IPS DF 6.9 (cell line): ENCODE measurements at regions not wholly inside any gene's neighbourhood (a gene's known extent, or its start where the extent isn't known, plus 50 kb on each side); places are given as distances from the start of the nearest gene placed in this dataset.
A peak's percentile ranks its signal among the peaks of the same experiment; 100 is the strongest.

Experiments used
- DNase-seq: peaks from one replicate; pipeline ENCODE4 v3.0.0-alpha.2; 2013; ENCODE audit warnings: low read depth, low spot score
- H3K27ac ChIP-seq: one replicate; pipeline ENCODE4 v1.5.1; 2013; ENCODE audit warnings: low read length, control low read depth
- H3K27me3 ChIP-seq: 2 replicates; pipeline ENCODE4 v1.6.1; 2013; ENCODE audit warnings: mild to moderate bottlenecking, low read length; ENCODE audit not compliant: control insufficient read depth, insufficient read depth
- H3K36me3 ChIP-seq: 2 replicates; pipeline ENCODE4 v1.6.1; 2013; ENCODE audit warnings: low read length; ENCODE audit not compliant: control insufficient read depth, insufficient read depth
- H3K4me1 ChIP-seq: 2 replicates; pipeline ENCODE4 v1.6.1; 2013; ENCODE audit warnings: low read length; ENCODE audit not compliant: control insufficient read depth, insufficient read depth
- H3K4me3 ChIP-seq: 2 replicates; pipeline ENCODE4 v1.5.1; 2013; ENCODE audit warnings: mild to moderate bottlenecking, low read length
- H3K9me3 ChIP-seq: 2 replicates; pipeline ENCODE4 v1.6.1; 2013; ENCODE audit warnings: low read length, inconsistent platforms; ENCODE audit not compliant: control insufficient read depth, insufficient read depth
- WGBS: extraction: QIAGEN DNeasy Blood & Tissue Kit; methylation state at CpG from one replicate; pipeline ENCODE4 v1.1.7; 2013; ENCODE audit warnings: mixed read lengths, missing lambda C conversion rate; ENCODE audit not compliant: insufficient read length, insufficient coverage; 5-methylcytosine and 5-hydroxymethylcytosine counted together

DNA sequence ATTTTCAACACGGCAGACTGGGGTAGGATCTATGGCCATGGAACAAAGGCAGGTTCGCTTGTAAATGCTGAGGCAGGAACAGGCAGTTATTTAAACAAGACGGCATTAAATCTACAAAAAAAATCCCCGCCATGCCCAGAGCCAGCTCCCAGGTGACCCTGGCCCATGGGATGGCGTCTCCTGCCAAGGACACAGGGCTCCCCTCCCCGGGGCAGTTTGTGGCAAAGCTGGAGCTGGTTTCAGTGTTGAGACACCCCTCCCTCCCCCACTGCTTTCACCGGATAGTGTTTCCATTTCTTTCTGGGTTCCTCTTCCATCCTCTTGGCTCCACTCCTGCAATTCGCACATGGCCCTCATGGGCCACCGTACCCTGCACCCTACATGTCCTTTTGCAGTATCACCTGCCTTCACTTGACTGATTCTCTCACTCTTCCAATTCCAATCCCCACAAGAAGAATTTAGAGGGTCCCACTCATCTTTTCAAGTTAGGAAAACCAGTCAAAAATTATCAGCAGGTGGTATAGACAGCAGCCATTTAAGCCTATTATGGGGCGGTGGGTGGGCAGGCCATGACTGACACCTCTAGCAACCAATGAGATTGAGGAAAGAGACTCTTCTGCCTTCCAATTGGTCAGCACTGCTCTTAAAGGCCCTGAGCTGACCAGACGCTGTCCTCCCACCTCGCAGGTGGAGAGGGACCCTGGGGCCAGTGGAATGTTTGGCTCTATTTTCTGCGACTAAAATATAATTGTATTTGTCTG, 52.0 kb downstream of the OLIG1 start:
- Histone ChIP-seq H3K4me3 (no peak overlapping the region), H3K9me3 (no peaks in the 10 kb centered on the region), H3K27ac (no peak overlapping the region), H3K4me1 (peaks cover 1% of the 10 kb centered on the region; the same call in 1 of the 2 replicates), H3K27me3 (no peaks in the 10 kb centered on the region), H3K36me3 (no peaks in the 10 kb centered on the region)
- no CpG with 5 or more reads among the region's 13 CpGs for WGBS
- no peak for DNase-seq

DNA sequence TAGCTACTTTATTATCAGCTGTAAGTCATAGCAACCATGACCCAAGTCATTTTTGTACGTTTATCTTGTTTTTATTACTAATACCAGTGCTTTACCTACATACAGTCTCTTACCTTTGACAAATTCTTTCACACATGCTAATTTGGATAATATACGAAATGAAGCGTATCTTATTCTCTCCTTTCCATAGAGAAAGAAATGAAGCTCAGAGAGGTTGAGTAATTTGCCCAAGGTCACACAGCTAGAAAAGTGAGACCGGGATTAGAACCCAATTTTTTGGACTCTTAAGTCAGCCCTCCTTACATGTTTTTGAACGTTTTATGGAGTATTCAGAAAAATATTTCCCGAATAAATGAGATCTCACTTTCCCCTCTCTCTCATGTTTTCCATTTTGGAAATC, 52.6 kb downstream of the OLIG1 start:
- no CpG with 5 or more reads among the region's 6 CpGs for WGBS
- H3K27me3 ChIP-seq = no peaks in the 10 kb centered on the region; the same call in 1 of the 2 replicates
- no peak for DNase-seq
- no peak overlapping the region for H3K4me3 ChIP-seq
- H3K4me1 ChIP-seq = peaks cover 2% of the 10 kb centered on the region; the same call in 1 of the 2 replicates
- H3K27ac ChIP-seq = no peak overlapping the region
- no peaks in the 10 kb centered on the region for H3K9me3 ChIP-seq
- no peaks in the 10 kb centered on the region for H3K36me3 ChIP-seq

DNA sequence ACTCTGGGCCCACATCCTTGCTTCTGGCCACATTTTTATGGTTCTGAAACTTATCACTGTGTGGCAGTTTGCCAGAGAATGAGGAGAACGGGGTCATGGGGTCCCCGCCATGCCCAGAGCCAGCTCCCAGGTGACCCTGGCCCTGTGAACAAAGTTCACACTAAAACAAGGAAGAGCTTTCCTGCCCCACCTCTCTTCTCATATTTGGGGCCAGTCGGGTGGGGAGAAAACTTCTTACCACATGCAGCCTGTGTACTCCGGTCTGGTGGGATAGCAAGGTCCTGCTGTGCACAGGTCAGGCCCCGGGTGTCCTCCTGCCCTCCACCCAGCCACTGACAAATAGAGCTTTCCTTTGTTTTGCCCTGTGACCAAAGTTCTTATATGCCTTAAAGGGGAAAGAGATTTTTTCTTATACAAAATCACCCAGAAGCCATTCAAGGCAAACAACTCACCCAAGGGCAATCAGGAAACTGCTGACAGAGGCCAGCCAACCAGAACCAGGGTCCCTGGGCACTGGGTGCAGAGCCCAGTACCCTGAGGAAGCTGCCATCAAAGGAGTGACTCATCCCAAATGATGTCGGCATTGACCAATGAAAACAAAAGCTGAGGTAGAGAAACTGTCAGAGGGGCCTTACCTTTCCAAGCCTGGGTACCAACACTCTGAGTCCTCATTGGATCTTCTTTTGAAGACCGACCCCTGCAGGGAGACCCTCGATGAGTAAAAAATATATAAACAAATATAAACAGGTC, 53.6 kb downstream of the OLIG1 start:
- no CpG with 5 or more reads among the region's 8 CpGs for WGBS
- Histone ChIP-seq H3K27ac (no peak overlapping the region), H3K4me1 (peaks cover 4% of the 10 kb centered on the region; the same call in 1 of the 2 replicates), H3K4me3 (no peak overlapping the region), H3K36me3 (no peaks in the 10 kb centered on the region), H3K27me3 (no peaks in the 10 kb centered on the region; the same call in 1 of the 2 replicates), H3K9me3 (no peaks in the 10 kb centered on the region)
- no peak for DNase-seq

- peaks cover 4% of the 10 kb centered on the region; the same call in 1 of the 2 replicates for H3K4me1 ChIP-seq
- H3K36me3 ChIP-seq = no peaks in the 10 kb centered on the region
- DNase-seq = no peak
- WGBS = no CpG with 5 or more reads among the region's 7 CpGs
- H3K27me3 ChIP-seq = no peaks in the 10 kb centered on the region; the same call in 1 of the 2 replicates
- H3K9me3 ChIP-seq = no peaks in the 10 kb centered on the region
- no peak overlapping the region for H3K4me3 ChIP-seq
- H3K27ac ChIP-seq = no peak overlapping the region
Observed at GRCh38 chr21:33124889-33125288, 54.9 kb downstream of the OLIG1 start.

- WGBS = no CpG with 5 or more reads among the region's 9 CpGs
- no peak for DNase-seq
- no peaks in the 10 kb centered on the region for H3K9me3 ChIP-seq
- H3K27ac ChIP-seq = no peak overlapping the region
- no peaks in the 10 kb centered on the region for H3K36me3 ChIP-seq
- H3K4me1 ChIP-seq = peaks cover 4% of the 10 kb centered on the region; the same call in 1 of the 2 replicates
- H3K27me3 ChIP-seq = no peaks in the 10 kb centered on the region; the same call in 1 of the 2 replicates
- H3K4me3 ChIP-seq = no peak overlapping the region
Observed at GRCh38 chr21:33125680-33126375, 55.9 kb downstream of the OLIG1 start.

DNA sequence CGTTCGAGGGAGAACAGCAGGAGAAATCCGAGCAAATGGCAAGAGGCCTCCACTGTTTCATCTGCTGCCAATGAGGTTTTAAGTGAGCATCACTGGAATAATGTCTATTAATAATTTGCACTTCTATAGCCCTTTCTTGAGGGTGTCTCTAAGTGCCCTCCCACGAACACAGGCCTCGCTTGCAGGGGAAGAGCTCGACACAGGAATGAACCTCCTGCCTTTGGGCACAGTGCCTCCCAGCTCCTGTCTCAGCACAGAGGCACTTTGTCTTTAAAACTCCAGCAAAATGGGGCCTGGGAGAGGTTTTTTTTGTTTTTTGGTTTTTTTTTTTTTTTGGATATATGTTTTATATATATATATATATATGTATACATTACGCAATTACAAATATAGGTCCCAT, 56.6 kb downstream of the OLIG1 start:
- H3K27ac ChIP-seq = no peak overlapping the region
- no peak overlapping the region for H3K4me3 ChIP-seq
- no CpG with 5 or more reads among the region's 7 CpGs for WGBS
- H3K9me3 ChIP-seq = no peaks in the 10 kb centered on the region
- no peak for DNase-seq
- peaks cover 4% of the 10 kb centered on the region; the same call in 1 of the 2 replicates for H3K4me1 ChIP-seq
- H3K27me3 ChIP-seq = no peaks in the 10 kb centered on the region; the same call in 1 of the 2 replicates
- H3K36me3 ChIP-seq = no peaks in the 10 kb centered on the region

DNA sequence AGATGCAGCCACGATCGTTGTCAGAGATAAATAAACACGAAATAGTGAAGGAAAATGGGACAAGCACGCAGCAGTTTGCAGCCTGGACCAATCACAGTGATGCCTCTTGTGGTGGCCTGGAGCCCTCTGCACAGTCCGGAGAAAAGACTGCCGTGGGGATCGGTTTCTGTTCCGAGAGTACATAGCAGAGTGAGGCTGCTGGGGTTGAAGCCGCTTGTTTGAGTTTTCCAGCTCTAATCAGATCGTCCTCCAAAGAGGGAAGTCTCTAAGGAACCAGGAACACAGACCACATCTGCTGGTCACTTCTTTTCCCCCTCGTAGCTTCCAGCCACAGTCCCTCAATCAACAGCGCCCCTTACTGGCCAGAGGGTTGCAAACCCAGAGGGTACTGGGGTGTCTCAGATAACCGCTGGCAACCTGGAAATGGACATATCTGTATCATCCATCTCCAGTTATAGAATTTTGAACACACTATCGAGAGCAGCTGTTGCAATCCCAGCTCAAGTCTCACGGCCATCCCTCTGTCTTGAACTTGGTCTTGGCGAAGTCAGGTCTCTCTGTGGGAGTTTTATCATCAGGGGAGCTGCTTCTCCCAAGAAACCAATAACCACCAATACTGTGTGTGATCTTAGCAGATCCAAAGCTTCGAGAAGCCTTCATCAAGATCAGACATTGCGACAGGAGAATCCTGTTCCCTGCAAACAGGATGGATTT, 57.4 kb downstream of the OLIG1 start:
- Histone ChIP-seq H3K4me1 (peaks cover 4% of the 10 kb centered on the region; the same call in 1 of the 2 replicates), H3K27ac (no peak overlapping the region), H3K9me3 (no peaks in the 10 kb centered on the region), H3K4me3 (no peak overlapping the region), H3K36me3 (no peaks in the 10 kb centered on the region), H3K27me3 (no peaks in the 10 kb centered on the region; the same call in 1 of the 2 replicates)
- DNase-seq = peak; percentile 52
- WGBS = no CpG with 5 or more reads among the region's 18 CpGs

DNA sequence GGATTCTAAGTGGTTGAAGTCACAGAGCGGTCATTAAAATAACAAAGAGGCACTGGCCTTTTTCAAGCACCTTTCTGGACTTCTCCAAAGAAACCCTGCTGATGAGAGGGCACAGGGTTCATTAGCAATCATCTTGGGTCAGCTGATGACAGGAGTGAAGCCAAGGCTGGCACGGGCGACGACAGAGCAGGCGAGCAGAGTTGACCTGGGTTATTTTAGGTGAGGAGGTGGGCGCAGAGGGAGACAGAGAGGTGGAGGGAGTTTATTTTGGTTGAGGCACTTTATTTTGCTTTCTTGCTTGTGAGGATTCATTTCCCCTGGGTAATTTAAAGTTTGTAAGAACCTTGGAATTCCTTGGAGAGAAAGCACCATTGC, 57.9 kb downstream of the OLIG1 start:
- H3K27ac ChIP-seq = no peak overlapping the region
- H3K27me3 ChIP-seq = no peaks in the 10 kb centered on the region; the same call in 1 of the 2 replicates
- H3K4me3 ChIP-seq = no peak overlapping the region
- peaks cover 4% of the 10 kb centered on the region; the same call in 1 of the 2 replicates for H3K4me1 ChIP-seq
- no peaks in the 10 kb centered on the region for H3K9me3 ChIP-seq
- no peak for DNase-seq
- no CpG with 5 or more reads among the region's 6 CpGs for WGBS
- no peaks in the 10 kb centered on the region for H3K36me3 ChIP-seq

GRCh38 chr21:33128538-33128937, 58.6 kb downstream of the OLIG1 start:
- Histone ChIP-seq H3K36me3 (no peaks in the 10 kb centered on the region), H3K4me3 (no peak overlapping the region), H3K9me3 (no peaks in the 10 kb centered on the region), H3K27ac (no peak overlapping the region), H3K27me3 (no peaks in the 10 kb centered on the region; the same call in 1 of the 2 replicates), H3K4me1 (peaks cover 4% of the 10 kb centered on the region; the same call in 1 of the 2 replicates)
- whole genome bisulfite sequencing = no CpG with 5 or more reads among the region's 3 CpGs
- DNase-seq = no peak
